Fibroblast of the aortic adventitia (primary cell): ENCODE measurements at regions not wholly inside any gene's neighbourhood (a gene's known extent, or its start where the extent isn't known, plus 50 kb on each side); places are given as distances from the start of the nearest gene placed in this dataset.
A peak's percentile ranks its signal among the peaks of the same experiment; 100 is the strongest.

ENCODE experiments used
- DNase-seq: peaks from one replicate; pipeline ENCODE4 v3.0.0-alpha.2; 2010; ENCODE audit warnings: low read depth
- H3K4me3 ChIP-seq: 2 replicates; pipeline ENCODE4 v1.5.1; 2011; ENCODE audit warnings: low read depth, mild to moderate bottlenecking, control low read depth, low read length, moderate library complexity
- CTCF ChIP-seq: IDR thresholded peaks from 2 replicates; pipeline ENCODE4 v1.5.1; 2011; ENCODE audit warnings: mild to moderate bottlenecking, low read length, control low read depth, inconsistent platforms; ENCODE audit not compliant: insufficient read depth

GRCh38 chr14:21875791-21876190 lies 202.2 kb upstream of the OR4E1 start:
- H3K4me3 ChIP-seq = no peak overlapping the region
- no peak for DNase-seq
- TF ChIP-seq CTCF = no peak

- no peak for TF ChIP-seq CTCF
- no peak overlapping the region for H3K4me3 ChIP-seq
- no peak for DNase-seq
These were observed 201.3 kb upstream of the OR4E1 start for GRCh38 chr14:21874946-21875345.

DNA sequence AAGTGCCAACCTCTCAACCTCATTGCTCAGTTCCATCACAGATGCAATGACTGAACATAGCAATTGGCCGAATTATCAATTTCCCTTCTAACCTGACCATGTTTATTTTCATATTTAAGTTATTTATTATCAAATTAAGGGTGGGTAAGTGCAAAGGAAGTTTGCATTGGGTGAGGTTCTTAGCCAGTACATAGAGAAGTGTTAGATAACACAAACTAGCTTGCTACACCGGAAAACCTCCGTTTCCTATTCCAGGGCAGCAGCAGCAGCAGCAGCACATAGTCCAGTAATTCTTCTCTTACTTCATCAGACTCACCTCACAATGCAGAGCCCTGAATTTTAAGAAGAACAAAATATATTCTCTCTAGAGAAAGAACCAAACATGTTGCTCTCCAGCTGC lies 200.5 kb upstream of the OR4E1 start:
- TF ChIP-seq CTCF = no peak
- DNase-seq = no peak
- no peak overlapping the region for H3K4me3 ChIP-seq

- peak; percentile 60 for TF ChIP-seq CTCF
- DNase-seq = peak; percentile 16
- H3K4me3 ChIP-seq = no peak overlapping the region
These were observed 194.9 kb upstream of the OR4E1 start for GRCh38 chr14:21868442-21869046.

GRCh38 chr14:21867541-21867940 lies 193.9 kb upstream of the OR4E1 start:
- peak; percentile 19 for DNase-seq
- H3K4me3 ChIP-seq = no peak overlapping the region
- no peak for TF ChIP-seq CTCF

DNA sequence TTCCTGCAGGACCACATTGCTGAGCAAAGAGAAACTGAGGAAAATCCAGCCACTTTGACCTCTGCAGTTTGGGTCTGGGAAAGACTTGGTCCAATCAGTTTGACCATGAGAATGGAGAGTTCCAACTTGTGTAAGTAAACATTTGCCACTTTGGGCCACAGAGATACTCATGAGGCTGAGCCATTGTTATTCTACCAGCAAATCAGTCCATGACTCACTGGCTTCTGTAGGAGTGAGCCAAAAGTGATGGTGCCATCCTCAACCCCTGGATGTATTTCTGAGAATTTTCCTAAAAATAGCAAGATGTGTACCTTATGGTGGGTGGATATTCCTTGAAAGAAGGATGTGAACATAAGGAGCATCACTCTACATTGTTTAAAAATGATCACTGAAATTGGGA lies 192.9 kb upstream of the OR4E1 start:
- H3K4me3 ChIP-seq = no peak overlapping the region
- TF ChIP-seq CTCF = no peak
- DNase-seq = no peak

- no peak overlapping the region for H3K4me3 ChIP-seq
- no peak for DNase-seq
- TF ChIP-seq CTCF = no peak
These were observed 189.7 kb upstream of the OR4E1 start for GRCh38 chr14:21863289-21863688.
